ENCODE measurements at regions not wholly inside any gene's neighbourhood (a gene's known extent, or its start where the extent isn't known, plus 50 kb on each side); places are given as distances from the start of the nearest gene placed in this dataset.

GRCh38 chr7:41882256-41882655 is 179.4 kb upstream of the INHBA start:
- in situ Hi-C loops (cut with HindIII; ENCODE audit: extremely low pct_ligation_motif_present, low pct_unique_long_range_greater_than_20kb): no loop called here
- intact Hi-C loops (cut with micrococcal nuclease; ENCODE audit: unreplicated experiment): loop anchor here (10.0 kb wide), 1 partner anchor 997 kb away; no protein-coding TSS in a partner anchor

More at GRCh38 chr7:41882256-41882655, 179.4 kb upstream of the INHBA start:
- H3K4me3 ChIP-seq (replicated peaks in 1 of 3; ENCODE audit: insufficient read depth in 1 of 3, low read depth in 2 of 3, low read length in 3 of 3): no peak overlapping the region
- no peaks in the 10 kb centered on the region for H3K9me3 ChIP-seq (ENCODE audit: low read length)
- H3K4me1 ChIP-seq (ENCODE audit: insufficient read depth, low read length): no peaks in the 10 kb centered on the region
- TF ChIP-seq ZNF235 (CRISPR knock-in tag; IDR thresholded peaks at IDR 0.05; ENCODE audit: borderline replicate concordance) (no peak), AGO2 (optimal IDR thresholded peaks at IDR 0.05; ENCODE audit: low read depth, low read length) (no peak), BRF2 (CRISPR knock-in tag; IDR thresholded peaks at IDR 0.05) (no peak), ZNF451 (CRISPR knock-in tag; IDR thresholded peaks at IDR 0.05) (no peak), SAFB2 (CRISPR knock-in tag; IDR thresholded peaks at IDR 0.05; ENCODE audit: borderline replicate concordance, low read depth) (no peak), ZNF256 (CRISPR knock-in tag; conservative IDR thresholded peaks at IDR 0.05) (no peak), ATF7 (IDR thresholded peaks at IDR 0.05) (no peak), ATF7 (CRISPR knock-in tag; IDR thresholded peaks at IDR 0.05) (no peak), ZNF530 (CRISPR knock-in tag; IDR thresholded peaks at IDR 0.05; ENCODE audit: low read depth) (no peak), THRA (CRISPR knock-in tag; IDR thresholded peaks at IDR 0.05; ENCODE audit: borderline replicate concordance) (no peak), ISL2 (CRISPR knock-in tag; IDR thresholded peaks at IDR 0.05) (no peak), HNRNPK (IDR thresholded peaks at IDR 0.05; ENCODE audit: low read depth, low read length, poor library complexity, severe bottlenecking) (no peak), CERS6 (CRISPR knock-in tag; IDR thresholded peaks at IDR 0.05) (no peak), MAZ (IDR thresholded peaks at IDR 0.05; ENCODE audit: borderline replicate concordance, low read depth, low read length) (no peak), MAZ (CRISPR knock-in tag; IDR thresholded peaks at IDR 0.05; ENCODE audit: low read depth) (no peak), HOXA3 (CRISPR knock-in tag; IDR thresholded peaks at IDR 0.05) (no peak), IKZF4 (CRISPR knock-in tag; IDR thresholded peaks at IDR 0.05; ENCODE audit: borderline replicate concordance, low read depth, not compliant biosample characterization) (no peak), JDP2 (CRISPR knock-in tag; IDR thresholded peaks at IDR 0.05; ENCODE audit: borderline replicate concordance) (no peak), SMAD9 (CRISPR knock-in tag; IDR thresholded peaks at IDR 0.05) (no peak), ZBTB1 (CRISPR knock-in tag; IDR thresholded peaks at IDR 0.05; ENCODE audit: borderline replicate concordance) (no peak), HMG20A (CRISPR knock-in tag; IDR thresholded peaks at IDR 0.05; ENCODE audit: borderline replicate concordance) (no peak)
- no peak overlapping the region for H3K4me2 ChIP-seq (ENCODE audit: low read depth, low read length)
- FAIRE-seq: no peak
- DNase-seq (ENCODE audit: low spot score): no peak
- no peaks in the 10 kb centered on the region for H4K20me1 ChIP-seq (ENCODE audit: insufficient read depth, low read length)
- ATAC-seq: no peak
- no peak overlapping the region for H3K27ac ChIP-seq (ENCODE audit: extremely low read length, insufficient read depth, low read length)
- no peak overlapping the region for H2AFZ ChIP-seq (ENCODE audit: low read length)
- no peak overlapping the region for H3K9ac ChIP-seq (ENCODE audit: insufficient read depth, low read depth, low read length)
- no peaks in the 10 kb centered on the region for H3K27me3 ChIP-seq (ENCODE audit: control insufficient read depth in 1 of 2, insufficient read depth in 2 of 2, low read length in 2 of 2)
- no peaks in the 10 kb centered on the region for H3K79me2 ChIP-seq (ENCODE audit: insufficient read depth, low read length)
- BruUV-seq (replicated peaks): no TSS peak
- WGBS (ENCODE audit: low lambda C conversion rate): 35% methylated on average over 2 of the region's 5 CpGs
- ChIA-PET CTCF (ENCODE audit: low intra/inter-chr PET ratio, low total read pairs) (no interaction called here), POLR2A (no interaction called here)
- no peaks in the 10 kb centered on the region for H3K36me3 ChIP-seq (replicated peaks in 1 of 2; ENCODE audit: control insufficient read depth in 1 of 2, insufficient read depth in 2 of 2, low read length in 2 of 2)

Measured in HepG2 (cell line).